CD4-positive, alpha-beta memory T cell (primary cell): ENCODE measurements at regions not wholly inside any gene's neighbourhood (a gene's known extent, or its start where the extent isn't known, plus 50 kb on each side); places are given as distances from the start of the nearest gene placed in this dataset.
"Not testable (repeated sequence)": the region's sequence is repeated elsewhere in the genome, so short reads cannot be mapped to it uniquely, and the experiment has no call there.

Source experiments
- CTCF ChIA-PET: fragments of 350-600 bp; sonication (Branson Sonifier 250); formaldehyde crosslinking; loops from one replicate; lab custom pipeline; 2021; ENCODE audit warnings: inconsistent platforms; ENCODE audit not compliant: partially characterized antibody; lab: Charles Lee
- POLR2A ChIA-PET: fragments of 350-600 bp; sonication (Branson Sonifier 250); formaldehyde crosslinking; loops from one replicate; lab custom pipeline; 2021; ENCODE audit not compliant: partially characterized antibody; lab: Charles Lee
- DNase-seq, 5 donors: peaks; one replicate each; pipeline versions ENCODE4 v3.0.0 to v3.0.0-alpha.2; 2020 to 2022; ENCODE audit warnings: mixed read lengths in 1 of 5
- H3K27ac ChIP-seq: one replicate; pipeline ENCODE4 v1.7.0; 2013; ENCODE audit warnings: low read depth, low read length
- H3K27me3 ChIP-seq: 2 replicates; pipeline ENCODE4 v1.7.0; 2013; ENCODE audit warnings: mild to moderate bottlenecking, low read length, moderate library complexity; ENCODE audit not compliant: insufficient read depth
- H3K36me3 ChIP-seq: 2 replicates; pipeline ENCODE4 v1.7.0; 2013; ENCODE audit warnings: mild to moderate bottlenecking, low read length, moderate library complexity; ENCODE audit not compliant: insufficient read depth
- H3K4me1 ChIP-seq: 2 replicates; pipeline ENCODE4 v1.7.0; 2013; ENCODE audit warnings: mild to moderate bottlenecking, low read length, moderate library complexity; ENCODE audit not compliant: insufficient read depth
- H3K4me3 ChIP-seq, 2 donors: one replicate each; pipeline ENCODE4 v1.7.0; 2013; ENCODE audit warnings: low read length in 2 of 2, mild to moderate bottlenecking in 1 of 2
- H3K9me3 ChIP-seq, 2 donors: one replicate each; pipeline ENCODE4 v1.7.0; 2013; ENCODE audit warnings: low read length in 2 of 2, control low read depth in 1 of 2; ENCODE audit not compliant: control insufficient read depth in 1 of 2
- H3K27ac Mint-ChIP-seq, 7 donors: one replicate each; pipeline ENCODE4 v1.8.0; 2020 to 2021; ENCODE audit warnings: mixed read lengths in 7 of 7, mild to moderate bottlenecking in 6 of 7, inconsistent platforms in 3 of 7, moderate library complexity in 3 of 7
- H3K27me3 Mint-ChIP-seq, 2 donors: one replicate each; pipeline ENCODE4 v1.8.0; 2020 to 2021; ENCODE audit warnings: mixed read lengths in 2 of 2
- H3K36me3 Mint-ChIP-seq, 2 donors: one replicate each; pipeline ENCODE4 v1.8.0; 2020 to 2021; ENCODE audit warnings: mixed read lengths in 2 of 2, inconsistent platforms in 1 of 2, mild to moderate bottlenecking in 1 of 2
- H3K4me1 Mint-ChIP-seq, 4 donors: one replicate each; pipeline ENCODE4 v1.8.0; 2020 to 2021; ENCODE audit warnings: mixed read lengths in 4 of 4, mild to moderate bottlenecking in 1 of 4
- H3K4me3 Mint-ChIP-seq, 8 donors: one replicate each; pipeline ENCODE4 v1.8.0; 2020 to 2021; ENCODE audit warnings: mixed read lengths in 8 of 8, mild to moderate bottlenecking in 7 of 8, moderate library complexity in 6 of 8, inconsistent platforms in 3 of 8
- H3K9me3 Mint-ChIP-seq, 8 donors: one replicate each; pipeline ENCODE4 v1.8.0; 2020 to 2021; ENCODE audit warnings: mixed read lengths in 8 of 8, mild to moderate bottlenecking in 5 of 8, inconsistent platforms in 3 of 8, moderate library complexity in 1 of 8
- intact Hi-C: fragments of 100-400 bp; cut with micrococcal nuclease; formaldehyde crosslinking; loops from one replicate; pipeline ENCODE4 v1.15.1; 2023

DNA sequence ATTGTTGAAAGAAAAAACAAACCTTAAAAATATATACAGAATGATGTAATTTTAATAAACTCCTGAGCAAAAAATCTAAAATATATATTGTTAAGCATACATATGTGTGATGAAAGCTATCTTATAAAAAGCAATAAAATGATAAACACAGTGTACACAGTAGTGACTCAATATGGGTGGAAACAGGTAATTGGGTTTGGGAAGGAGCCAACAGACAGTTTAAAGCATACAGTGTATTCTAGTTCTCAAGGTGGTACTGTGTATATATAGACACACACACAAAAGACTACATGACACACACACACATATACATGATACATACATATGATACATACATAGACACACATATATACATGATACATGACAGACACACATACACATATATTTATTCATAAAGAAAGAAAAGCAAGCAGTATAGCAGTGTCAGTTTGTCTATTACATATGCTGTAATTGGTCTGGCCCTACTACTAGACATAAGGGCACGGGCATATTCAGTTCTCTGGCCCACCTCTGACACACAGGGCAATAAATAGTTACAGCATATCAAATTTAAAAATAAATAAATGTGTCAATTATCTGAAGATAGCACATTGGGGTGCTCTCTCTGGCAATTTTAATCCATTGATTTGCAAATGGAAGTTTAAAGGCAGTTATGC is 330.2 kb downstream of the S1PR1 start:
- Mint-ChIP-seq H3K27me3 (peaks cover 12 to 15% of the 10 kb centered on the region in 2 donors), H3K9me3 (peaks cover 0 to 12% (median 4%) of the 10 kb centered on the region in 8 donors), H3K4me3 (no peak overlapping the region), H3K36me3 (no peaks in the 10 kb centered on the region), H3K4me1 (no peaks in the 10 kb centered on the region), H3K27ac (no peak overlapping the region)
- no peaks in the 10 kb centered on the region for H3K4me1 ChIP-seq
- H3K4me3 ChIP-seq, result no peak overlapping the region
- no peak overlapping the region for H3K27ac ChIP-seq
- H3K27me3 ChIP-seq, result no peaks in the 10 kb centered on the region
- intact Hi-C loops, result loop anchor here (1.0 kb wide), 3 partner anchors 47 to 1948 kb away; no protein-coding TSS in a partner anchor
- ChIA-PET CTCF (interaction anchor here (1.0 kb wide), 1 partner anchor 30 kb away, joined by 4 read pairs; no protein-coding TSS in a partner anchor), POLR2A (no interaction called here)
- no peaks in the 10 kb centered on the region for H3K9me3 ChIP-seq
- peak in 1 of 5 donors; percentile 1 for DNase-seq
- H3K36me3 ChIP-seq, result no peaks in the 10 kb centered on the region

DNA sequence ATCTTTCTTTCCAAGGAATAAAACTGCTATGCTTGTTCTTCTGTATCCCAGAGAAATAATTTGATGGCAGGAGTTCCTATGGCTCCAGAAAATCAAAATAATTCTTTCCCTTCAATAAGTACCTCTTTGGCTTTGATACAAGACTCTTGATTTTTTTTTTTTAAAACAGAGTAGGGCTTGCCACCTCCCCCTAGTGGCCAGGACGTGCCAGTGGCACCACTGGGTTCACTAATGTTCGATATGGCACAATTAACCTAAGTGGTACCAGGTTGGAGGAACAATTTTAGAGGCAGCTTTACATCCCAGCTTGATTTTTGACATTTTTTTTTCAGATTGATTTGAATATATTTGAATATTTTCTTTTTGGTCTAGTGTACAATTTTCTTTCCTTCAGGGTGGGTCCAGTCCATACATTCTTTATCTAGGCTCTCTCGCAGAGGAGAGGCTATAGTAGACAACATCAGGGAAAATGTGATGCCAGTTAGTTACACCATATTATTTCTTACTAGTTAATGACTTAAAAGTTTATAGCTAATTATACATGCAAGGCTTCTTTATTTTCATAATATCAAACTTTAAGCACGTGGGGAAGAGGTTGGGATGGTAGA is 330.9 kb downstream of the S1PR1 start:
- Histone ChIP-seq H3K36me3 (no peaks in the 10 kb centered on the region), H3K4me1 (no peaks in the 10 kb centered on the region), H3K9me3 (no peaks in the 10 kb centered on the region), H3K27me3 (no peaks in the 10 kb centered on the region), H3K4me3 (no peak overlapping the region), H3K27ac (no peak overlapping the region)
- CTCF ChIA-PET, result interaction anchor here (0.7 to 1.8 kb wide), 14 partner anchors 9 to 258 kb away, joined by 3 to 9 read pairs (median 4); no protein-coding TSS in a partner anchor
- H3K9me3 Mint-ChIP-seq, result peaks cover 0 to 12% (median 4%) of the 10 kb centered on the region in 8 donors
- peak; percentile 27 to 50 (median 41) for DNase-seq
- intact Hi-C loops, result loop anchor here (1.0 kb wide), 3 partner anchors 47 to 1948 kb away; no protein-coding TSS in a partner anchor
- H3K27ac Mint-ChIP-seq, result no peak overlapping the region
- H3K36me3 Mint-ChIP-seq, result no peaks in the 10 kb centered on the region
- POLR2A ChIA-PET, result interaction anchor here (1.3 kb wide), 1 partner anchor 258 kb away, joined by 3 read pairs; no protein-coding TSS in a partner anchor
- H3K4me3 Mint-ChIP-seq, result no peak overlapping the region
- H3K27me3 Mint-ChIP-seq, result peaks cover 15 to 16% of the 10 kb centered on the region in 2 donors
- H3K4me1 Mint-ChIP-seq, result no peaks in the 10 kb centered on the region

DNA sequence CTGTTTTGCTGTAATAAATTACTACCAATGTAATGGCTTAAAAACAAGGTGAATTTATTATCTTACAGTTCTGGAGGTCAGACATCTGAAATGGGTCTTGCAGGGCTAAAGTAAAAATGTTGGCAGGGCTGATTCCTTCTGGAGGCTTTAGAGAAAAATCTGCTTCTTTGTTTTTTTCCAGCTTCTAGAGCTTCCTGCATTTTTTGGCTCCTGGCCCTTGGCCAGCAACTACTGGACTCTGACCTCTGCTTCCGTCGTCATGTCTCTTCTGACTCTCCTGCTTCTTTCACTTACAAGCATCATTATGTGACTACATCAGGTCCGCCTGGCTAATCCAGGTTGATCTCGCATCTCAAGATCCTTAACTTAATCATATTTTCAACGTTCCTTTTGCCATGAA is 350.9 kb downstream of the S1PR1 start:
- Histone ChIP-seq H3K4me3 (no peak overlapping the region), H3K9me3 (no peaks in the 10 kb centered on the region), H3K27ac (no peak overlapping the region), H3K27me3 (no peaks in the 10 kb centered on the region), H3K36me3 (no peaks in the 10 kb centered on the region), H3K4me1 (no peaks in the 10 kb centered on the region)
- peaks cover 0 to 2% (median 0%) of the 10 kb centered on the region in 8 donors for H3K9me3 Mint-ChIP-seq
- intact Hi-C loops, result no loop called here
- H3K27me3 Mint-ChIP-seq, result peaks cover 10% of the 10 kb centered on the region in 2 donors
- ChIA-PET CTCF (interaction anchor here (2.3 kb wide), 1 partner anchor 20 kb away, joined by 6 read pairs; no protein-coding TSS in a partner anchor), POLR2A (no interaction called here)
- no peak overlapping the region for H3K27ac Mint-ChIP-seq
- no peaks in the 10 kb centered on the region for H3K36me3 Mint-ChIP-seq
- H3K4me3 Mint-ChIP-seq, result no peak overlapping the region
- no peak for DNase-seq
- no peaks in the 10 kb centered on the region for H3K4me1 Mint-ChIP-seq

DNA sequence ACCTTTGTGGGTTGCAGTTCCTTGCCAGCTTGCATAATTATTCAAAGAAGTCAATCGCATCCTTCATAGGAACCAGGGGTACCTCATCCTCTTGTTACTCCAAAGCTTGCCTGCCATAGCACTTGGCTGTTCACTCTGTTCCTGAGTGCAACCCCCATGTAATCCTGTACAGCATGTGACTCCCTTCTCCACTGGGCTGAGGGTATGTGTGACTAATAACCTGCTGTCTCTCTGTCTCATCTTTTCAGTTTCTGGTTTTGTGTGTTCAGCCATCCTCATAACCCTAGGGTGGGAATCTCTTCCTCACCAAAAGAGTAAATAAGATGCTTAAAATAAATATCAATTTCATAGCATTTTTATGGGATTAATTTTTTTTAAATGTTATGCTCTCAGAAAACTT is 351.9 kb downstream of the S1PR1 start:
- Histone ChIP-seq H3K36me3 (no peaks in the 10 kb centered on the region), H3K4me3 (no peak overlapping the region), H3K27me3 (no peaks in the 10 kb centered on the region), H3K27ac (no peak overlapping the region), H3K9me3 (no peaks in the 10 kb centered on the region), H3K4me1 (no peaks in the 10 kb centered on the region)
- ChIA-PET CTCF (no interaction called here), POLR2A (no interaction called here)
- H3K36me3 Mint-ChIP-seq, result no peaks in the 10 kb centered on the region
- H3K27me3 Mint-ChIP-seq, result peaks cover 3 to 6% of the 10 kb centered on the region in 2 donors
- no peaks in the 10 kb centered on the region for H3K4me1 Mint-ChIP-seq
- peaks cover 0 to 2% (median 0%) of the 10 kb centered on the region in 8 donors for H3K9me3 Mint-ChIP-seq
- intact Hi-C loops, result no loop called here
- no peak for DNase-seq
- H3K4me3 Mint-ChIP-seq, result no peak overlapping the region
- no peak overlapping the region for H3K27ac Mint-ChIP-seq

DNA sequence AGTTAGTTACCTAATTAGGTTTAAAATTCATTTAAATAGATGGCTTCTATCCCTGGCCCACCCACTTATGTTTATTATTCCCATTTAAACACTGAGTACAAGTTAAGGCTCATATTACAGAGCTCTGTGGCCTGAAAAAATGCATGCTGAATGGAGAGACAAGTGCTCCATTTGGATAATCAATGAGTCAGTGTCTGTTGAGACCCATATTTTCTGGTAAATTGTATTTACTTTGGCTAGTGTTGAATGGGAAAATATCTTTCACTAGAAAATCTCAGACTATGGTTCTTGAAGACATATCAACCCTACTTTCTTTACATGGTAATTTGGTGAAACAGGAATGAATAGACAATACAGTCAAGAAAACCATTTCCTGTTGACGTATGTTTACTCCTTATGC is 356.0 kb downstream of the S1PR1 start:
- H3K27ac ChIP-seq, result no peak overlapping the region
- H3K4me1 ChIP-seq, result no peaks in the 10 kb centered on the region
- Mint-ChIP-seq H3K36me3 (no peaks in the 10 kb centered on the region), H3K27me3 (peaks cover 2 to 4% of the 10 kb centered on the region in 2 donors), H3K4me1 (no peaks in the 10 kb centered on the region), H3K4me3 (no peak overlapping the region), H3K27ac (no peak overlapping the region), H3K9me3 (peaks cover 0 to 2% (median 0%) of the 10 kb centered on the region in 8 donors)
- no peaks in the 10 kb centered on the region for H3K36me3 ChIP-seq
- POLR2A ChIA-PET, result no interaction called here
- no peaks in the 10 kb centered on the region for H3K27me3 ChIP-seq
- intact Hi-C loops, result no loop called here
- H3K4me3 ChIP-seq, result no peak overlapping the region
- CTCF ChIA-PET, result no interaction called here
- H3K9me3 ChIP-seq, result no peaks in the 10 kb centered on the region
- DNase-seq, result no peak

DNA sequence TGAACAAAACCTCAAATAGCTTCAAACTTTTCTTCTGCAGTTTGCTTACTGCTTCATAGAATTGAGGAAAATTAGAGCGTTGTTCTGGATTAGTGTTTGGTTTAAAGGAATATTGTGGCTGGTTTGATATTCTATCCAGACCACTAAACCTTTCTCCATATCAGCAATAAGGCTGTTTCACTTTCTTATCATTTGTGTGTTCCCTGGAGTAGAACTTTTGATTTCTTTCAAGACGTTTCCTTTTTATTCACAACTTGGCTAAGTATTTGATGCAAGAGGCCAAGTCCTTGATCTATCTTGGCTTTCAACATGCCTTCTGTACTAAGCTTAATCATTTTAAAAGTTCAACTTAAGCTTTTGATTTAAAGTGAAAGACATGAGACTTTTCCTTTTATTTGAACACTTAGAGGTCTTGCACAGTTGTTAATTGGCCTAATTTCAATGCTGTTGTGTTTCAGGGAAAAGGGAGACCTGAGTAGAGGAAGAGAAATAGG is 359.1 kb downstream of the S1PR1 start:
- Histone ChIP-seq H3K9me3 (no peaks in the 10 kb centered on the region), H3K27ac (no peak overlapping the region), H3K27me3 (no peaks in the 10 kb centered on the region), H3K4me1 (no peaks in the 10 kb centered on the region), H3K36me3 (no peaks in the 10 kb centered on the region), H3K4me3 (no peak overlapping the region)
- Mint-ChIP-seq H3K4me1 (no peaks in the 10 kb centered on the region), H3K27ac (no peak overlapping the region), H3K36me3 (no peaks in the 10 kb centered on the region), H3K27me3 (peaks cover 0 to 3% of the 10 kb centered on the region in 2 donors), H3K9me3 (peaks cover 0 to 2% (median 0%) of the 10 kb centered on the region in 8 donors), H3K4me3 (no peak overlapping the region)
- POLR2A ChIA-PET, result no interaction called here
- intact Hi-C loops, result no loop called here
- CTCF ChIA-PET, result interaction anchor here (1.6 kb wide), 1 partner anchor 28 kb away, joined by 4 read pairs; no protein-coding TSS in a partner anchor
- DNase-seq, result no peak

DNA sequence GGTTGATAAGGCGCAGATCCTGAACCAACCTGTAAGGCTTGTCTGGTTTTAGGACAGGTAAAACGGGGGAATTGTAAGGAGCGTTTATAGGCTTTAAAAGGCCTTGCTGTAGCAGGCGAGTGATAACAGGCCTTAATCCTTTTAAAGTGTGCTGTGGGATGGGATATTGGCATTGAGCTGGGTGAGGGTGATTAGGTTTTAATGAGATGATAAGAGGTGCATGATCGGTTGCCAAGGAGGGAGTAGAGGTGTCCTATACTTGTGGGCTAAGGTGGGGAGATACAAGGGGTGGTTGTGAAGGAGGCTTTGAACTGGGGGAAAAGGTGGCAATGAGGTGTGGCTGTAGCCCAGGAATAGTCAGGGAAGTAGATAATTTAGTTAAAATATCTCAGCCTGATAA is 363.8 kb downstream of the S1PR1 start:
- H3K27me3 ChIP-seq, intact Hi-C loops, H3K4me3 Mint-ChIP-seq, H3K4me1 Mint-ChIP-seq, H3K27ac Mint-ChIP-seq, H3K9me3 ChIP-seq, CTCF ChIA-PET, POLR2A ChIA-PET, H3K4me3 ChIP-seq, H3K36me3 ChIP-seq, H3K9me3 Mint-ChIP-seq, DNase-seq, H3K36me3 Mint-ChIP-seq, H3K27ac ChIP-seq, H3K27me3 Mint-ChIP-seq, H3K4me1 ChIP-seq: not testable (repeated sequence)
